Stimulated activated CD4-positive, alpha-beta T cell treated with anti-CD3 and anti-CD28 coated beads, Interleukin-2, amount 100 ng/mL, for 24 hours (primary cell): ENCODE measurements at regions not wholly inside any gene's neighbourhood (a gene's known extent, or its start where the extent isn't known, plus 50 kb on each side); places are given as distances from the start of the nearest gene placed in this dataset.
"Not testable (repeated sequence)": the region's sequence is repeated elsewhere in the genome, so short reads cannot be mapped to it uniquely, and the experiment has no call there.

Experiments used
- DNase-seq, 2 donors: peaks; one replicate each; pipeline ENCODE4 v3.0.0-alpha.2; 2020

DNA sequence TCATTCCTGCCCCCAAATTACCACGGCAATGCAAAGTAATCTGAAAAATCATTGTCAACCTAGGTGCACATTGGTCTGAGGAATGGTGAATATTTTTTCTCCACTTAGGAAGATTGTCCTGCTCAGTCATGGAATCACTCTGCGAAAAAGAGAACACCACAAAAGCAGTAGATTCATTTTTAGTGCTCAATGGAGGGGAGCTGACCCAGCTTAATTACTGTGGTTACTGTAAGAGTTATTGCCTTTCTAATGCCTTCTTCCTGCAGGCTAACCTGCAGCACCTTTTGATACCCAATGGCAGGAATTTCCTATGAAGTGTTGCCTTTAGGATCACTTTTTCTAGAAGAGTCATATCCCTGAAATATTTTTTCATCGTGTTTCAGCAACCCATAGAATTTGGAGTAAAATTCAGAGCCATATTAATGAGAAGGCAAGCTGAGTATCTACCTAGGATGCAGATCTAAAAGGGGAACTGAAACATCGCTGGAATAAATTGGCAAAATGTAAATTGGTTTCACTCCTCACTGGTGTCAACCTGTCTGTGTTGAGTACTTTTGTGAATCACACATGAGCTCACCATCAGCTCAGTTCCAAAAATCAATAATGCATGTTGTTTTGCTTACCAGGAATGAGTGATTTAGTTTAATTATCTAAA is 464.5 kb downstream of the CSNK1G3 start:
- DNase-seq = no peak

DNA sequence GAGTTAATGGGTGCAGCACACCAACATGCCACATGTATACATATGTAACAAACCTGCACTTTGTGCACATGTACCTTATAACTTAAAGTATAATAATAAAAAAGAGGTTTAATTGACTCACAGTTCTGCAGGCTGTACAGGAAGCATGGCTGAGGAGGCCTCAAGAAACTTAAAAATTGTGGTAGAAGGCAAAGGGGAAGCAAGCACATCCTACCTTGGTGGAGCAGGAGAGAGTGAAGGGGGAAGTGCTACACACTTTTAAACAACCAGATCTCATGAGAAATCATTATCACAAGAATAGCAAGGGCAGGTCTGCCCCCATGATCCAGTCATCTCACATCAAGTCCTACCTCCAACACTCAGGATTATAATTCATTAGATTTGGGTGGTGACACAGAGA is 463.5 kb downstream of the CSNK1G3 start:
- DNase-seq = not testable (repeated sequence)

DNA sequence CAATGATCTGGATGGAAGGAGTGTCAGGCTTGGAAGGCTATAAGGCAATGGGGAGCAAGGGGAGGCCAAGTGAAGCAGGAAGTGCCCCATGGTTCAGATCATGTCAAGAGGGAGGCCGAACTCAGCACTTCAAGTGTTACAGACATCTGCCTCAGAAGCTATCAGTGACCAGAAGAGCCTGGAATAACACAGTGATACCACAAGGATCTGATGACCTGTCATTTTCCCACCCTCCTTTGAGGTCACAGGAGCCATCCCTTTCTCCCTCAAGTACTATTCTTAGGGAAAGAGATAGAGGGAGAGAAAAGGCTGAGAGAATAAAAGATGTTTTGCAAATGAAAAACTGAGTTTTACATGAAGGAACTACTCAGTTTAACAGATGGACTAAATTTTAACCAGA is 454.8 kb downstream of the CSNK1G3 start:
- DNase-seq = no peak

GRCh38 chr5:123965626-123966025 is 453.6 kb downstream of the CSNK1G3 start:
- no peak for DNase-seq

- no peak for DNase-seq
Observed at GRCh38 chr5:123964884-123965283, 452.9 kb downstream of the CSNK1G3 start.

- no peak for DNase-seq
Observed at GRCh38 chr5:123960526-123960925, 448.5 kb downstream of the CSNK1G3 start.

- no peak for DNase-seq
Observed at GRCh38 chr5:123951582-123951977, 439.6 kb downstream of the CSNK1G3 start.

- no peak for DNase-seq
Observed at GRCh38 chr5:123950701-123951581, 439.0 kb downstream of the CSNK1G3 start.

GRCh38 chr5:123949807-123950340 is 437.9 kb downstream of the CSNK1G3 start:
- no peak for DNase-seq

DNA sequence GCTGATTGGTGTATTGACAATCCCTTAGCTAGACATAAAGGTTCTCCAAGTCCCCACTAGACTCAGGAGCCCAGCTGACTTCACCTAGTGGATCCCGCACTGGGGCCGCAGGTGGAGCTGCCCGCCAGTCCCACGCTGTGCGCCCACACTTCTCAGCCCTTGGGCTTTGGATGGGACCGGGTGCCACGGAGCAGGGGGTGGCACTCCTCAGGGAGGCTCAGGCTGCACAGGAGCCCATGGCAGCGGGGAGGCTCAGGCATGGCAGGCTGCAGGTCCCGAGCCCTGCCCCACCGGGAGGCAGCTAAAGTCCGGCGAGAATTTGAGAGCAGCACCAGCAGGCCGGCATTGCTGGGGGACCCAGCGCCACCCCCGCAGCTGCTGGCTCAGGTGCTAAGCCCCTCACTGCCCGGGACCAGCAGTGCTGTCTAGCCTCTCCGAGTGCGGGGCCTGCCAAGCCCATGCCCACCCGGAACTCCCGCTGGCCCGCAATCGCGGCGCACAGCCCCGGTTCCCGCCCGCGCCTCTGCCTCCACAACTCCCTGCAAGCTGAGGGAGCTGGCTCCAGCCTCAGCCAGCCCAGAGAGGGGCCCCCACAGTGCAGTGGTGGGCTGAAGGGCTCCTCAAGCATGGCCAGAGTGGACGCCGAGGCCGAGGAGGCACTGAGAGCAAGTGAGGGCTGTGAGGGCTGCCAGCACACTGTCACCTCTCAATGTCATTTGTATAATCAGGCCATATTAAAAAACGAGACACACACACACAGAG is 437.2 kb downstream of the CSNK1G3 start:
- no peak for DNase-seq

GRCh38 chr5:123947797-123948196 is 435.8 kb downstream of the CSNK1G3 start:
- DNase-seq = no peak

- no peak for DNase-seq
Observed at GRCh38 chr5:123945548-123945947, 433.6 kb downstream of the CSNK1G3 start.

- no peak for DNase-seq
Observed at GRCh38 chr5:123943151-123943550, 431.2 kb downstream of the CSNK1G3 start.

- no peak for DNase-seq
Observed at GRCh38 chr5:123940416-123940815, 428.4 kb downstream of the CSNK1G3 start.

GRCh38 chr5:123937230-123937629 is 425.3 kb downstream of the CSNK1G3 start:
- no peak for DNase-seq

GRCh38 chr5:123936548-123936947 is 424.6 kb downstream of the CSNK1G3 start:
- no peak for DNase-seq

DNA sequence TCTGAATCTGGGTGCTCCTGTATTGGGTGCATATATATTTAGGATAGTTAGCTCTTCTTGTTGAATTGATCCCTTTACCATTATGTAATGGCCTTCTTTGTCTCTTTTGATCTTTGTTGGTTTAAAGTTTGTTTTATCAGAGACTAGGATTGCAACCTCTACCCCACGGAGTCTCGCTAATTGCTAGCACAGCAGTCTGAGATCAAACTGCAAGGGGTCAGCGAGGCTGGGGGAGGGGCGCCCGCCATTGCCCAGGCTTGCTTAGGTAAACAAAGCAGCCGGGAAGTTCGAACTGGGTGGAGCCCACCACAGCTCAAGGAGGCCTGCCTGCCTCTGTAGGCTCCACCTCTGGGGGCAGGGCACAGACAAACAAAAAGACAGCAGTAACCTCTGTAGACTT is 421.8 kb downstream of the CSNK1G3 start:
- not testable (repeated sequence) for DNase-seq

DNA sequence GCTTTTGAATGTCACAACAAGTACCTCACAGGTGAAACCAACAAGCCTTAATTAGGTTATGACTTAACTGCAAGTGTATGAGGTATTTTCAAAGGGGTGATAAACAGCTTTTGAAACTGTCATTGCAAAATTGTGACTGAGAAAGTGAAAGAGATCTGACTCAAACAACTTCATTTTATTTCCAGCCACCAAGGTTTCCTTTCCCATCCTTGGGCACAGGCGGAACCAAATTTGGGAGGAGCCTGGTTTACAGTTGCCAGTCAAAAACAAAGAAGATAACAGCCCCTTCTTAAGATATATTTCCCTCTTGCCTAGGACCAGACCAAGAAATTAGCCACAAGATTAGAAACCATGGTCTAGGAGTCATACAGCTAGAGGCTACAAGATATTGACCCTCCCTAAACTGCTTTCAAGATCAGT is 417.1 kb downstream of the CSNK1G3 start:
- no peak for DNase-seq

GRCh38 chr5:123928401-123928800 is 416.4 kb downstream of the CSNK1G3 start:
- DNase-seq = no peak

GRCh38 chr5:123921193-123921592 is 409.2 kb downstream of the CSNK1G3 start:
- no peak for DNase-seq

DNA sequence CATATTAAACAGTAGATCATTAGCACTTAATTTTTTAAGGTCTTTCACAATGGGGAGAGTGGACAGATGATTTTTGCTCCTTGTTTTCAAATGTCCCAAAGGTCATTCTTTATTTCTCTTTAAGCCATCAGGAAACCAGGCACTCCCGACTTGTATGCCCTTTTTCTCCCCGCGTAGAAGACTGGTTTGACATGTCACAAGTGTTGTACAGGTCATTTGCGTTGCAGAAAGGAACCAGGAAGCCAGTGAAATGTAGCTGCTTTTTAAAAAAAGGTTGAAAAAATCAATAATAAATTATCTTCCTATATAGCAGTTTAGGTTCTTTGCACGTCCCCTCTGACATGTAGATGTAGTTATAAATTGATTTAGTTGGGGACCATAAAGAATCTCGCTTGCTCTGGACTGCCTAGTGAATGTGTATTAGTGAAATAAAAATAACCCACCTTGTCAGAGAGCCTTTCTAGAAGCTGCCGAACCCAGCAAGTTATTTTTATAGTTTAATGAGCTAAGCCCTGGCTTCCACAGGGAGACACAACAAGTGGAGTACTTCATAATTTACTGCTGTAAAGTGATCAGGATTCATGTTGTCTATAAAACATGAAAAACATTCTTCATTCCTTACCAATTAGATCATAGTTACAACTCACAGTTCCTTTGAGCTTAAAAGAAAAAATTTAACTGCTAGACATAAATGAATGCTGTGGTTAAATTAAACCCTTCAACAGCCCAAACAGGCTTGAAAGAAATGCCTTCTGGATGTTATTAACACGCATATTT is 404.6 kb downstream of the CSNK1G3 start:
- no peak for DNase-seq

DNA sequence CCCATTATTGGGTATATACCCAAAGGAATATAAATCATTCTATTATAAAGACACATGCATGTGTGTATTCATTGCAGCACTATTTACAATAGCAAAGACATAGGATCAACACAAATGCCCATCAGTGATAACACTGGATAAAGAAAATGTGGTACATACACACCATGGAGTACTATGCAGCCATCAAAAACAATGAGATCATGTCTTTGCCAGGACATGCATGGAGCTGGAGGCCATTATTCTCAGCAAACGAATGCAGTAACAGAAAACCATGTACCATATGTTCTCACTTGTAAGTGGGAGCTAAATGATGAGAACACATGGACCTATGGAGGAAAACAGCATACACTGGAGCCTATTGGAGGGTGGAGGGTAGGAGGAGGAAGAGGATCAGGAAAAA is 402.4 kb downstream of the CSNK1G3 start:
- no peak for DNase-seq
